ENCODE measurements at regions not wholly inside any gene's neighbourhood (a gene's known extent, or its start where the extent isn't known, plus 50 kb on each side); places are given as distances from the start of the nearest gene placed in this dataset.

DNA sequence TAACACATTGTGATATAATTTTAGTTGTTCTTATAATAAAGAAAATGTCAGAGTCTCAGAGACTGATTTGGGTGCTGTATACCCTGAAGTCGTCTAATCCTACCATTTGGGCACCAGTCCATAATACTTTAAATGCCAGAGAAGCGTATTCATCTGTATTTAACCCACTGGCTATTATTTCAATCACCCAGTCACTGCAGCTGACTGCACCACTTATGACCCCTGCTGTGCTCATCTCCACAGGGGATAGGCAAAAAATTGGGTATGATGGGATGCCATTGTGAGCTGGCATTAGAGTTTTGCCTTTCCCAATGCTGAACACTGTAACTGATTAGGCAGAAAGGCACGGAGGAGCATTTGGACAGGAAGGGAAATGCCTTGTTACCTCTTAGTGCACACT lies 599.7 kb downstream of the CAAP1 start:
- H3K4me1 Mint-ChIP-seq (ENCODE audit: low read depth) = peaks cover 45% of the 10 kb centered on the region
- H3K27me3 Mint-ChIP-seq (ENCODE audit: low read depth) = no peaks in the 10 kb centered on the region
- peaks cover 8% of the 10 kb centered on the region for H3K36me3 Mint-ChIP-seq (ENCODE audit: low read depth)
- H3K4me3 Mint-ChIP-seq (ENCODE audit: unreplicated experiment) = no peak overlapping the region
- H3K27ac Mint-ChIP-seq (ENCODE audit: unreplicated experiment) = peak overlapping the region; percentile 81
- DNase-seq (ENCODE audit: low spot score) = no peak
- H3K9me3 Mint-ChIP-seq (ENCODE audit: low read depth) = peaks cover 14% of the 10 kb centered on the region
- TF ChIP-seq CTCF (IDR thresholded peaks at IDR 0.05) = no peak

DNA sequence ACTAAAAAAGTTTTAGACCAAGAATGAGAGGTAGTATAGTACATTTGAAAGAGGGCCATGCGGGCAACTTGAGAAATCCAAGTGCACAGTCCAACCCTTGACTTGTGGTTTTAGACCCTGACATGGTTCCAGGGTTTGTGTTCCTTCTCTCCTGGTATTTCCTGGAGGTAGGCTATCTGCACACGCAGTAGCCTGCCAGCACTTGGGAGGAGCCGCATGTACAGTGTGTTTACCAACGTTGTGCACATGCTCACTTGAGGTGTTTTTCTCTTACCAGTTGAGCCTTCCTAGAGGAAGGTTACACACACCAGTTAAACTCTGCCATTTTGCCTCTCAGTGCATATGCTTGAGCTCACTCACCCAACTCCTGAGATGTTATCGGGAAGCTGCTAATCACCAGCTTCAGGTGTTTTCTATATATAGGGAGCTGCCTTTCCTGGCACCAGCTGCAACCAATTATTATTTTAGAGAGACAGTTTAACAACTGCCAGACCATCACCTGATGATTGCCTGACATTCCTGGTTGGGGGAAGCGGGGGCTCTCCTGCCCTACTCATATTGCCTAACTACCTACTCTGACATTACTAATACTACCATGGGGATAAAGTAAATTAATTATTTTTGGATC lies 593.4 kb upstream of the TUSC1 start:
- no peaks in the 10 kb centered on the region for H3K36me3 Mint-ChIP-seq (ENCODE audit: low read depth)
- no peak overlapping the region for H3K4me3 Mint-ChIP-seq (ENCODE audit: unreplicated experiment)
- no peak for TF ChIP-seq CTCF (IDR thresholded peaks at IDR 0.05)
- no peaks in the 10 kb centered on the region for H3K27me3 Mint-ChIP-seq (ENCODE audit: low read depth)
- no peak overlapping the region for H3K27ac Mint-ChIP-seq (ENCODE audit: unreplicated experiment)
- no peaks in the 10 kb centered on the region for H3K9me3 Mint-ChIP-seq (ENCODE audit: low read depth)
- H3K4me1 Mint-ChIP-seq (ENCODE audit: low read depth) = peaks cover 2% of the 10 kb centered on the region
- DNase-seq (ENCODE audit: low spot score) = no peak

- no peak for TF ChIP-seq CTCF (IDR thresholded peaks at IDR 0.05)
- H3K4me1 Mint-ChIP-seq (ENCODE audit: low read depth) = peaks cover 47% of the 10 kb centered on the region
- peaks cover 13% of the 10 kb centered on the region for H3K9me3 Mint-ChIP-seq (ENCODE audit: low read depth)
- no peak for DNase-seq (ENCODE audit: low spot score)
- H3K4me3 Mint-ChIP-seq (ENCODE audit: unreplicated experiment) = no peak overlapping the region
- no peak overlapping the region for H3K27ac Mint-ChIP-seq (ENCODE audit: unreplicated experiment)
- H3K36me3 Mint-ChIP-seq (ENCODE audit: low read depth) = peaks cover 3% of the 10 kb centered on the region
- no peaks in the 10 kb centered on the region for H3K27me3 Mint-ChIP-seq (ENCODE audit: low read depth)
Observed at GRCh38 chr9:26266146-26266793, 588.0 kb upstream of the TUSC1 start.

GRCh38 chr9:26264709-26265601 lies 586.7 kb upstream of the TUSC1 start:
- Mint-ChIP-seq H3K27me3 (ENCODE audit: low read depth) (no peaks in the 10 kb centered on the region), H3K27ac (ENCODE audit: unreplicated experiment) (peak overlapping the region; percentile 75), H3K4me1 (ENCODE audit: low read depth) (peaks cover 60% of the 10 kb centered on the region), H3K4me3 (ENCODE audit: unreplicated experiment) (no peak overlapping the region), H3K9me3 (ENCODE audit: low read depth) (peaks cover 13% of the 10 kb centered on the region), H3K36me3 (ENCODE audit: low read depth) (peaks cover 3% of the 10 kb centered on the region)
- TF ChIP-seq CTCF (IDR thresholded peaks at IDR 0.05) = no peak
- DNase-seq (ENCODE audit: low spot score) = no peak

DNA sequence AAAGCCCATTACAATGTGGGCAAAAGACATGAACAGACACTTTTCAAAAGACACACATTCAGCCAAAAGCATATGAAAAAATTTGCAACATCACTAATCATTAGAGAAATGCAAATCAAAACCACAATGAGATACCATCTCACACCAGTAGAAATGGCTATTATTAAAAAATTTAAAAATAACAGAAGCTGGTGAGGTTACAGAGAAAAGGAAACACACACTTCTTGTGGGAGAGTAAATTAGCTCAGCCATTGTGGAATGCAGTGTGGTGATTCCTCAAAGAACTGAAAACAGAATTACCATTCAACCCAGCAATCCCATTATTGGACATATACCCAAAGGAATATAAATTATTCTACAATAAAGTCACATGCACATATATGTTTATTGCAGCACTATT lies 585.2 kb upstream of the TUSC1 start:
- no peak for DNase-seq (ENCODE audit: low spot score)
- no peak overlapping the region for H3K27ac Mint-ChIP-seq (ENCODE audit: unreplicated experiment)
- no peak for TF ChIP-seq CTCF (IDR thresholded peaks at IDR 0.05)
- H3K9me3 Mint-ChIP-seq (ENCODE audit: low read depth) = peaks cover 13% of the 10 kb centered on the region
- peaks cover 3% of the 10 kb centered on the region for H3K36me3 Mint-ChIP-seq (ENCODE audit: low read depth)
- no peak overlapping the region for H3K4me3 Mint-ChIP-seq (ENCODE audit: unreplicated experiment)
- H3K4me1 Mint-ChIP-seq (ENCODE audit: low read depth) = peaks cover 63% of the 10 kb centered on the region
- no peaks in the 10 kb centered on the region for H3K27me3 Mint-ChIP-seq (ENCODE audit: low read depth)
